ENCODE measurements at regions not wholly inside any gene's neighbourhood (a gene's known extent, or its start where the extent isn't known, plus 50 kb on each side); places are given as distances from the start of the nearest gene placed in this dataset.

DNA sequence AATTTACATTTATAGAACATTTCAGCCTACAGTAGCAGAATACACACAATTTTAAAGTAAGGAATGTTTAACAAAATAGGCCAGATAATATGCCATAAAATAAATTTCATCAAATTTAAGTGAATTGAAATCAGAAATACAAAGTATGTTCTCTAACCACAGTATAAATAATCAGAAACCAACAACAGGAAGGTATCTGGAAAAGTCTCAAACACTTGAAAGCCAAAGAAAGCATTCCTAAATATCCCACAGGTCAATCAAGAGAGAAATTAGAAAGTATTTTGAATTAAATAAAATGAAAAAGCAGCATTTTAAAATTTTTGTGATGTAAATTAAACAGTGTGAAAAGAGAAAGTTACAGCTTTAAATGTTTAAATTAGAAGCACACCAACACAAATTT is 899.2 kb downstream of the PDHA2 start:
- Histone ChIP-seq H3K9me3 (peaks cover 8% of the 10 kb centered on the region), H3K36me3 (no peaks in the 10 kb centered on the region), H3K27ac (no peak overlapping the region), H3K4me1 (no peaks in the 10 kb centered on the region), H3K27me3 (no peaks in the 10 kb centered on the region), H3K4me3 (no peak overlapping the region)
- DNase-seq (ENCODE audit: low spot score in 2 of 2): no peak
- TF ChIP-seq, protein P1, sequence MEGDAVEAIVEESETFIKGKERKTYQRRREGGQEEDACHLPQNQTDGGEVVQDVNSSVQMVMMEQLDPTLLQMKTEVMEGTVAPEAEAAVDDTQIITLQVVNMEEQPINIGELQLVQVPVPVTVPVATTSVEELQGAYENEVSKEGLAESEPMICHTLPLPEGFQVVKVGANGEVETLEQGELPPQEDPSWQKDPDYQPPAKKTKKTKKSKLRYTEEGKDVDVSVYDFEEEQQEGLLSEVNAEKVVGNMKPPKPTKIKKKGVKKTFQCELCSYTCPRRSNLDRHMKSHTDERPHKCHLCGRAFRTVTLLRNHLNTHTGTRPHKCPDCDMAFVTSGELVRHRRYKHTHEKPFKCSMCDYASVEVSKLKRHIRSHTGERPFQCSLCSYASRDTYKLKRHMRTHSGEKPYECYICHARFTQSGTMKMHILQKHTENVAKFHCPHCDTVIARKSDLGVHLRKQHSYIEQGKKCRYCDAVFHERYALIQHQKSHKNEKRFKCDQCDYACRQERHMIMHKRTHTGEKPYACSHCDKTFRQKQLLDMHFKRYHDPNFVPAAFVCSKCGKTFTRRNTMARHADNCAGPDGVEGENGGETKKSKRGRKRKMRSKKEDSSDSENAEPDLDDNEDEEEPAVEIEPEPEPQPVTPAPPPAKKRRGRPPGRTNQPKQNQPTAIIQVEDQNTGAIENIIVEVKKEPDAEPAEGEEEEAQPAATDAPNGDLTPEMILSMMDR (IDR thresholded peaks at IDR 0.05): no peak
- TF ChIP-seq EP300 (IDR thresholded peaks at IDR 0.05) (no peak), POLR2AphosphoS5 (IDR thresholded peaks at IDR 0.05) (no peak), POLR2A (IDR thresholded peaks at IDR 0.05) (no peak)

DNA sequence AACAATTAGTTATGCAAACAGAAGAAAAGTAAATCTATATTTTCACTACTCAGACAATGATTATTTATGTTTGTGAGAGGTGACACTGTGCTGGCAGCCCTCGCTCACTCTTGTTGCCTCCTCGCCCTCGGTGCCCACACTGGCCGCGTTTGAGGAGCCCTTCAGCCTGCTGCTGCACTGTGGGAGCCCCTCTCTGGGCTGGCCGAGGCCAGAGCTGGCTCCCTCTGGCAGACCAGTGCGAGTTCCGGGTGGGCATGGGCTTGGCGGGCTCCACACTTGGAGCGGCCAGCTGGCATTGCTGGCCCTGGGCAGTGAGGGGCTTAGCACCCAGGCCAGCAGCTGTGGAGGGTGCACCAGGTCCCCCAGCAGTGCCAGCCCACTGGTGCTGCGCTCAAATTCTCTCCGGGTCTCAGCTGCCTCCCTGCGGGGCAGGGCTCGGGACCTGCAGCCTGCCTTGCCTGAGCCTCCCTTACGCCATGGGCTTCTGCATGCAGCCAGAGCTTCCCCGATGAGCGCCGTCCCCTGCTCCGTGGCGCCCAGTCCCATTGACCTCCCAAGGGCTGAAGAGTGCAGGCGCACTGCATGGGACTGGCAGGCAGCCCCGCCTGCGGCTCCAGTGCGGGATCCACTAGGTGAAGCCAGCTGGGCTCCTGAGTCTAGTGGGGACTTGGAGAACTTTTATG is 902.6 kb downstream of the PDHA2 start:
- DNase-seq (ENCODE audit: low spot score in 2 of 2): no peak
- no peaks in the 10 kb centered on the region for H3K36me3 ChIP-seq
- no peak overlapping the region for H3K27ac ChIP-seq
- H3K4me3 ChIP-seq: no peak overlapping the region
- TF ChIP-seq, protein P1 (IDR thresholded peaks at IDR 0.05): no peak
- TF ChIP-seq POLR2A (IDR thresholded peaks at IDR 0.05) (no peak), POLR2AphosphoS5 (IDR thresholded peaks at IDR 0.05) (no peak), EP300 (IDR thresholded peaks at IDR 0.05) (no peak)
- H3K4me1 ChIP-seq: no peaks in the 10 kb centered on the region
- WGBS: 92% methylated on average over 6 of the region's 24 CpGs
- peaks cover 8% of the 10 kb centered on the region for H3K9me3 ChIP-seq
- H3K27me3 ChIP-seq: no peaks in the 10 kb centered on the region

DNA sequence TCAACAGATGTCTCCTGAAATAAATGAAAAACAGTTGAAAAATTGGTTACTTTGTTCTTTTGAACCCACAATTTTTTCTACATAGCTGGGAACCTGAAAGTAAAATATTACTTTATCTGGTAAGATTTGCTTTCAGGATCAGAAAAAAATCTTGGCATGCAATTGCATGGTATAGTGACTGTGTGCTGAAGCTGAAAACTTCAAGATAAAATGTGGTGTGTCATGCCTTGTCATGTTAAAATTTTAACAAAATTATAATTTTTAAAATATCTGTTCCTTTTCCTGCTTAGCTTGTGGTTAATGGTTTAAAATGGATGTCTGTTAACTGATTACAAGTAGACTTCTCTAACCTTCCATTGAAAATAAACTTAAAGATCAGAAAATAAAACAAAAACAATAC is 904.8 kb downstream of the PDHA2 start:
- no peaks in the 10 kb centered on the region for H3K4me1 ChIP-seq
- no peak overlapping the region for H3K4me3 ChIP-seq
- no peaks in the 10 kb centered on the region for H3K27me3 ChIP-seq
- peaks cover 8% of the 10 kb centered on the region for H3K9me3 ChIP-seq
- H3K27ac ChIP-seq: no peak overlapping the region
- no peak for TF ChIP-seq EP300 (IDR thresholded peaks at IDR 0.05)
- TF ChIP-seq POLR2AphosphoS5 (IDR thresholded peaks at IDR 0.05): no peak
- TF ChIP-seq, protein P1 (IDR thresholded peaks at IDR 0.05): no peak
- no peak for TF ChIP-seq POLR2A (IDR thresholded peaks at IDR 0.05)
- no peak for DNase-seq (ENCODE audit: low spot score in 2 of 2)
- no peaks in the 10 kb centered on the region for H3K36me3 ChIP-seq

DNA sequence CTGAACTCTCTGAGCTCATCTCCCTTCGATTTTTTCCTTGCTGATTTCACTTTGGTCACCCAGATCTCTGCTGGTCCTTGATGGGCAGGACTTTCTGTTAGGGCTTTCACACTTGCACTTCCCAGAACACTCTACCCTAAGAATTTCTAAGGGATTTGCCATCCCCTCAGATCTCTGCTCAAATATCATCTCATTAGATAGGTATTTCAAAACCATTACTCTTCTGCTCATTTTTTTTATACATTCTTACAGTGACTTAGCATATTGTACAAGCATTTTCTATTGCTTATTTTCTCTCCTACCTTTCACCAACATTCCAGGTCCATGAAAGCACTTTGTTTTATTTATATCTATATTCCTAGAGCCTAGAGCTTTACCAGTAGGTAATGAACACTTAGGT is 913.3 kb downstream of the PDHA2 start:
- DNase-seq (ENCODE audit: low spot score in 2 of 2): no peak
- Histone ChIP-seq H3K4me1 (no peaks in the 10 kb centered on the region), H3K36me3 (no peaks in the 10 kb centered on the region), H3K9me3 (no peaks in the 10 kb centered on the region), H3K4me3 (no peak overlapping the region), H3K27ac (no peak overlapping the region), H3K27me3 (no peaks in the 10 kb centered on the region)
- 56% methylated on average over 1 of the region's 1 CpG for WGBS
- TF ChIP-seq POLR2AphosphoS5 (IDR thresholded peaks at IDR 0.05) (no peak), EP300 (IDR thresholded peaks at IDR 0.05) (no peak), POLR2A (IDR thresholded peaks at IDR 0.05) (no peak)
- TF ChIP-seq, protein P1 (IDR thresholded peaks at IDR 0.05): no peak

DNA sequence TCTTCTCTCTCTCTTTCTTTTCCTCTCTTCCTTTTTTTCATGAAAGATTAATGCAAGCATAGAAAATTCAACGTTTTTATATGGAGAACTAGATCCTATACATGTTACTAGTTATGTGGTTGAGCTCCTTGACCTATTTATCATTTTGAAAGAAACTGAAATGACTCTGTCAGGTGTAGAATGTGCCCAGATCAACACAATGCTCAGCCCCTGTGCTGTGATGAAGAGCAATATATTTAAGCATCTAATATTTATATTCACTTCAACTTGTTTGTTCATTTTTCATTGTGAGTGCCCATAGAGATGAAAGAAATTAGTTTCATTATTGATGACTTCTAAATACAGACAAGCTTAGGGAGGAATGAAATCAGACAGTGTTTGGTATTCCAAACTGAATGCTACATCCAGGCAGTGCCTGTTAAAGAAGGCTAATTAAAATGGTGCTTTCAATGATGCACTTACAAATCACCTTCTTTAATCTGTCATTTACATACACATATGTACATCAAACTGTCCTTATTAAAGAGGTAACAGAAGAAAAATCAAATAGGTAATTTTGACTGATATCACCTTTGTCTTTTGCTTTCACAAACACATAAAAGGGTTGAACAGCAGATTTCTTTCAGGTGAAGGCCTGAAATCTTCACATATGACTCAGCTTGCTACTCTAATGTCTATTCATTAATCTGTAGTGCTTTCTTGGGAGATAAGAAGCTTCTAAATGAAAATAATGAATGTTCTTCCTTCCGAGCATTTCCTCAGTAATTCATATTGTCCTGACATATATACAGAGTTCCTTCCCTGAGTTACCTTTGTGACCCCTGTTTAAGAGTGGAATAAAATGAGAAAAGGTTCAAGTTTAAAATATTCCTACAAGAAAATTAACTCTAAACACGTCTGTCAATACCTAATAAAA is 915.9 kb downstream of the PDHA2 start:
- 50% methylated on average over 3 of the region's 3 CpGs for WGBS
- H3K27ac ChIP-seq: no peak overlapping the region
- H3K9me3 ChIP-seq: no peaks in the 10 kb centered on the region
- no peak for TF ChIP-seq EP300 (IDR thresholded peaks at IDR 0.05)
- no peak for TF ChIP-seq POLR2AphosphoS5 (IDR thresholded peaks at IDR 0.05)
- no peak for TF ChIP-seq POLR2A (IDR thresholded peaks at IDR 0.05)
- TF ChIP-seq, protein P1 (IDR thresholded peaks at IDR 0.05): no peak
- H3K4me3 ChIP-seq: no peak overlapping the region
- no peak for DNase-seq (ENCODE audit: low spot score in 2 of 2)
- no peaks in the 10 kb centered on the region for H3K4me1 ChIP-seq
- no peaks in the 10 kb centered on the region for H3K27me3 ChIP-seq
- H3K36me3 ChIP-seq: no peaks in the 10 kb centered on the region

Measured in suprapubic skin (tissue), 4 donors.